Ovary (tissue), 7 donors: ENCODE measurements at regions not wholly inside any gene's neighbourhood (a gene's known extent, or its start where the extent isn't known, plus 50 kb on each side); places are given as distances from the start of the nearest gene placed in this dataset.

Experiments used
- DNase-seq, 5 donors: peaks; one replicate each; pipeline ENCODE4 v3.0.0-alpha.2; 2019 to 2020
- H3K27ac ChIP-seq, 2 donors: fragments of 200-600 bp; one replicate each; pipeline versions ENCODE4 v1.5.1 to v1.8.0; 2019 to 2022
- H3K27me3 ChIP-seq: fragments of 200-600 bp; one replicate; pipeline ENCODE4 v1.8.0; 2022
- H3K36me3 ChIP-seq: fragments of 200-600 bp; sonication (generic); one replicate; pipeline ENCODE4 v1.5.1; 2019
- H3K4me1 ChIP-seq: one replicate; pipeline ENCODE4 v1.8.1; 2013; ENCODE audit warnings: mild to moderate bottlenecking, moderate library complexity; ENCODE audit not compliant: insufficient read depth
- H3K4me3 ChIP-seq: fragments of 200-600 bp; sonication (generic); one replicate; pipeline ENCODE4 v1.5.1; 2017
- H3K9me3 ChIP-seq, 2 donors: fragments of 200-600 bp in 1 of 2; sonication (generic) in 1 of 2; one replicate each; pipeline versions ENCODE4 v1.5.1 to v1.8.1; 2013 to 2019; ENCODE audit warnings: mild to moderate bottlenecking in 1 of 2, moderate library complexity in 1 of 2
- CTCF ChIP-seq, 3 donors: fragments of 450-650 bp in 2 of 3; fragments of 200-600 bp in 1 of 3; IDR thresholded peaks; one replicate each; pipeline versions ENCODE4 v1.5.1 to v1.8.0; 2016 to 2022; ENCODE audit warnings: antibody characterized with exemption in 3 of 3, mild to moderate bottlenecking in 1 of 3
- EP300 ChIP-seq: sonication (generic); formaldehyde crosslinking; IDR thresholded peaks from one replicate; pipeline ENCODE4 v1.6.1; 2017; ENCODE audit warnings: antibody characterized with exemption
- POLR2A ChIP-seq: fragments of 450-650 bp; IDR thresholded peaks from one replicate; pipeline ENCODE4 v1.6.1; 2017; ENCODE audit warnings: antibody characterized with exemption, mild to moderate bottlenecking, moderate library complexity
- WGBS, 3 donors: extraction: QIAGEN DNeasy Blood & Tissue Kit in 1 of 3; methylation state at CpG; one replicate each; pipeline versions ENCODE4 v1.1.5 to v1.1.7; 2013 to 2017; 5-methylcytosine and 5-hydroxymethylcytosine counted together
- intact Hi-C, 4 donors: fragments of 100-400 bp; cut with DNase I; formaldehyde crosslinking; loops; one replicate each; pipeline versions ENCODE4 v1.11.0 to v1.15.1; 2022 to 2023
- donor health status: DM: no; HTN: no; CAD: no; lungs with moderate emphysema.
- donor health status: DM: no; HTN: no; CAD: no.
- donor health status: Bipolar disorder and iron deficiency.
- donor health status: DM: no; HTN: no; CAD: no.
- donor health status: DM: yes; HTN: yes; CAD: no.

- no peak for TF ChIP-seq EP300
- TF ChIP-seq CTCF (IDR thresholded peaks at IDR 0.05): no peak
- TF ChIP-seq POLR2A: no peak
- DNase-seq: no peak
- no peak overlapping the region for H3K27ac ChIP-seq
- no peaks in the 10 kb centered on the region for H3K4me1 ChIP-seq
- H3K4me3 ChIP-seq: no peak overlapping the region
- H3K36me3 ChIP-seq: no peaks in the 10 kb centered on the region
- WGBS, 3 donors: 77 to 86% (median 77%) methylated on average over 3 of the region's 3 CpGs
- H3K9me3 ChIP-seq: no peaks in the 10 kb centered on the region
- intact Hi-C loops: no loop called here
- no peaks in the 10 kb centered on the region for H3K27me3 ChIP-seq
These were observed 489.0 kb upstream of the ZFHX3 start for GRCh38 chr16:73536931-73537330.

- Histone ChIP-seq H3K36me3 (no peaks in the 10 kb centered on the region), H3K27me3 (no peaks in the 10 kb centered on the region), H3K27ac (no peak overlapping the region), H3K9me3 (no peaks in the 10 kb centered on the region), H3K4me3 (no peak overlapping the region), H3K4me1 (no peaks in the 10 kb centered on the region)
- intact Hi-C loops: no loop called here
- TF ChIP-seq EP300 (no peak), POLR2A (no peak), CTCF (IDR thresholded peaks at IDR 0.05) (no peak)
- WGBS, 3 donors: 8 to 36% (median 22%) methylated on average over 3 of the region's 3 CpGs
- no peak for DNase-seq
These were observed 483.1 kb upstream of the ZFHX3 start for GRCh38 chr16:73531021-73531420.

- Histone ChIP-seq H3K36me3 (no peaks in the 10 kb centered on the region), H3K27ac (no peak overlapping the region), H3K27me3 (no peaks in the 10 kb centered on the region), H3K9me3 (no peaks in the 10 kb centered on the region), H3K4me1 (no peaks in the 10 kb centered on the region), H3K4me3 (no peak overlapping the region)
- intact Hi-C loops: no loop called here
- no peak for DNase-seq
- WGBS, 3 donors: 19 to 40% (median 32%) methylated on average over 1 of the region's 1 CpG
- TF ChIP-seq CTCF (IDR thresholded peaks at IDR 0.05) (no peak), POLR2A (no peak), EP300 (no peak)
These were observed 482.6 kb upstream of the ZFHX3 start for GRCh38 chr16:73530529-73530928.

- H3K4me1 ChIP-seq: no peaks in the 10 kb centered on the region
- 86 to 91% (median 88%) methylated on average over 11 of the region's 11 CpGs for WGBS, 3 donors
These were observed 481.5 kb upstream of the ZFHX3 start for GRCh38 chr16:73529303-73530012.

More at GRCh38 chr16:73529303-73530012, 481.5 kb upstream of the ZFHX3 start:
- Histone ChIP-seq H3K4me3 (no peak overlapping the region), H3K27me3 (no peaks in the 10 kb centered on the region), H3K9me3 (no peaks in the 10 kb centered on the region), H3K27ac (no peak overlapping the region), H3K36me3 (no peaks in the 10 kb centered on the region)
- no peak for TF ChIP-seq CTCF (IDR thresholded peaks at IDR 0.05)
- TF ChIP-seq POLR2A: no peak
- TF ChIP-seq EP300: no peak
- no peak for DNase-seq
- intact Hi-C loops: no loop called here
